Neutrophil (primary cell): ENCODE measurements at regions not wholly inside any gene's neighbourhood (a gene's known extent, or its start where the extent isn't known, plus 50 kb on each side); places are given as distances from the start of the nearest gene placed in this dataset.

Experiments
- H3K27ac ChIP-seq: fragments of 200-600 bp; sonication (generic); 2 replicates; pipeline ENCODE4 v1.5.1; 2016; ENCODE audit warnings: mild to moderate bottlenecking, moderate library complexity
- H3K27me3 ChIP-seq: fragments of 200-600 bp; sonication (generic); 2 replicates; pipeline ENCODE4 v1.6.0; 2016; ENCODE audit warnings: mild to moderate bottlenecking
- H3K36me3 ChIP-seq: fragments of 200-600 bp; sonication (generic); 2 replicates; pipeline ENCODE4 v1.5.1; 2017
- H3K4me1 ChIP-seq, 2 experiments: fragments of 200-600 bp in 1 of 2; sonication (generic) in 1 of 2; 1 replicate in 1 of 2; 2 replicates in 1 of 2; pipeline versions ENCODE4 v1.5.1 to v1.6.1; 2013 to 2016; ENCODE audit warnings: low read depth in 1 of 2, low read length in 1 of 2, mild to moderate bottlenecking in 1 of 2, moderate library complexity in 1 of 2; ENCODE audit not compliant: control insufficient read depth in 1 of 2, insufficient read depth in 1 of 2
- H3K4me3 ChIP-seq, 2 experiments: fragments of 200-600 bp in 1 of 2; sonication (generic) in 1 of 2; 1 replicate in 1 of 2; 2 replicates in 1 of 2; pipeline ENCODE4 v1.5.1; 2013 to 2016; ENCODE audit warnings: low read depth in 1 of 2, low read length in 1 of 2, mild to moderate bottlenecking in 1 of 2, moderate library complexity in 1 of 2
- H3K9me3 ChIP-seq: fragments of 200-600 bp; sonication (generic); 2 replicates; pipeline ENCODE4 v1.5.1; 2016
- CTCF ChIP-seq: fragments of 200-600 bp; sonication (generic); IDR thresholded peaks from 2 replicates; pipeline ENCODE4 v1.5.1; 2016; ENCODE audit warnings: antibody characterized with exemption

GRCh38 chr13:112136095-112136494 lies 69.1 kb downstream of the SOX1 start:
- Histone ChIP-seq H3K4me3 (no peak overlapping the region), H3K27me3 (no peaks in the 10 kb centered on the region), H3K27ac (no peak overlapping the region), H3K4me1 (no peaks in the 10 kb centered on the region), H3K9me3 (no peaks in the 10 kb centered on the region), H3K36me3 (no peaks in the 10 kb centered on the region)
- no peak for TF ChIP-seq CTCF

DNA sequence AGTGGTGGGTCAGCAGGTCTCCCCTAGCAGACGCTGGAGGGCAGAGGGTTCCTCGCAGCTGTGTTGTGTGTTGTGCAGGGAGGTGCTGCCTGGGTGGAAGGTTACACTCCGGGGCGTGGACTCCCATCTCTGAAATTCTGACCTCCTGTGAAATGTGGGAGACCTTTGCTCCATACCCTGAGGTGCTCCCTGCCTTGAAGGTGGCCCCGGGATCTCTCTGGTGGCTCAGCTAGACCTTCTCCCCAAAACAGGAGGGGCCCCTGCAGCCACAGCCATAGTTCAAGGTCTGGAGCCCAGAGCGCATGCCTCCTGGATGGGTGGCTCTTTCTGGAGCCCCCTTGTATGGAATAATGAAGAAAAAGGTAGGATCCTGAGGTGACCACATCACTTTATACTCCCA lies 70.2 kb downstream of the SOX1 start:
- H3K27ac ChIP-seq: no peak overlapping the region
- no peaks in the 10 kb centered on the region for H3K27me3 ChIP-seq
- H3K9me3 ChIP-seq: no peaks in the 10 kb centered on the region
- H3K36me3 ChIP-seq: no peaks in the 10 kb centered on the region
- no peaks in the 10 kb centered on the region for H3K4me1 ChIP-seq
- no peak overlapping the region for H3K4me3 ChIP-seq
- no peak for TF ChIP-seq CTCF

GRCh38 chr13:112140366-112140765 lies 73.4 kb downstream of the SOX1 start:
- H3K36me3 ChIP-seq: no peaks in the 10 kb centered on the region

GRCh38 chr13:112141643-112142400 lies 74.9 kb downstream of the SOX1 start:
- H3K27ac ChIP-seq: no peak overlapping the region
- H3K36me3 ChIP-seq: no peaks in the 10 kb centered on the region
- H3K4me1 ChIP-seq: no peaks in the 10 kb centered on the region
- H3K4me3 ChIP-seq: no peak overlapping the region
- no peaks in the 10 kb centered on the region for H3K27me3 ChIP-seq
- no peaks in the 10 kb centered on the region for H3K9me3 ChIP-seq
- no peak for TF ChIP-seq CTCF

More at GRCh38 chr13:112140366-112140765, 73.4 kb downstream of the SOX1 start:
- Histone ChIP-seq H3K27ac (no peak overlapping the region), H3K27me3 (no peaks in the 10 kb centered on the region), H3K4me3 (no peak overlapping the region), H3K4me1 (no peaks in the 10 kb centered on the region), H3K9me3 (no peaks in the 10 kb centered on the region)
- no peak for TF ChIP-seq CTCF

- no peak overlapping the region for H3K27ac ChIP-seq
- H3K4me1 ChIP-seq: no peaks in the 10 kb centered on the region
- H3K36me3 ChIP-seq: no peaks in the 10 kb centered on the region
- no peaks in the 10 kb centered on the region for H3K9me3 ChIP-seq
- H3K27me3 ChIP-seq: no peaks in the 10 kb centered on the region
- TF ChIP-seq CTCF: no peak
- no peak overlapping the region for H3K4me3 ChIP-seq
These were observed 75.5 kb downstream of the SOX1 start for GRCh38 chr13:112142401-112142930.
